ENCODE measurements at regions not wholly inside any gene's neighbourhood (a gene's known extent, or its start where the extent isn't known, plus 50 kb on each side); places are given as distances from the start of the nearest gene placed in this dataset.

DNA sequence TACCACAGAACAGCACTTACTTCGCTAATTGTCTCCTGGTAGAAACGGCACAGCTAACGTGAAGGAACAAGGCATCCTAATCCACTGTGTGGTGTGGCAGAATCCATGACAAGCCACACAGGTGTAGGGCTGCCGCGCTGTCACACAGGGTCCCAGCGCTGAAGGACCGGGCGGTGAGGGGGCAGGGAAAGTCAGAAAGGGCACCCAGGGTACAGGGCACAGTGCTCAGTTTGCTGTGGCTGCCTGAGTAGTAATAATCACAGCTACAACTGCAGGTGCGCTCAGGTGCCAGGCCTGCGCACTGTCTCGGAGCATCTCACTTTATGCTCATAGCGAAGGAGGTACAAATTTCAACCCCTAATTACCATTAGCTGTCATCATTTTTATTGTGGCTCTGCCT, 55.2 kb upstream of the CAB39 start:
- TF ChIP-seq NFIC (IDR thresholded peaks at IDR 0.05; ENCODE audit: borderline replicate concordance) (no peak), SIN3A (IDR thresholded peaks at IDR 0.05; ENCODE audit: borderline replicate concordance, low read depth, low read length) (no peak), TAF1 (IDR thresholded peaks at IDR 0.05; ENCODE audit: borderline replicate concordance, low read depth, low read length) (no peak), JUND (IDR thresholded peaks at IDR 0.05) (no peak), EZH2phosphoT487 (IDR thresholded peaks at IDR 0.05; ENCODE audit: borderline replicate concordance, low read depth) (no peak), FOSL2 (IDR thresholded peaks at IDR 0.05; ENCODE audit: borderline replicate concordance, low read depth) (no peak)
- TF ChIP-seq, protein P1, sequence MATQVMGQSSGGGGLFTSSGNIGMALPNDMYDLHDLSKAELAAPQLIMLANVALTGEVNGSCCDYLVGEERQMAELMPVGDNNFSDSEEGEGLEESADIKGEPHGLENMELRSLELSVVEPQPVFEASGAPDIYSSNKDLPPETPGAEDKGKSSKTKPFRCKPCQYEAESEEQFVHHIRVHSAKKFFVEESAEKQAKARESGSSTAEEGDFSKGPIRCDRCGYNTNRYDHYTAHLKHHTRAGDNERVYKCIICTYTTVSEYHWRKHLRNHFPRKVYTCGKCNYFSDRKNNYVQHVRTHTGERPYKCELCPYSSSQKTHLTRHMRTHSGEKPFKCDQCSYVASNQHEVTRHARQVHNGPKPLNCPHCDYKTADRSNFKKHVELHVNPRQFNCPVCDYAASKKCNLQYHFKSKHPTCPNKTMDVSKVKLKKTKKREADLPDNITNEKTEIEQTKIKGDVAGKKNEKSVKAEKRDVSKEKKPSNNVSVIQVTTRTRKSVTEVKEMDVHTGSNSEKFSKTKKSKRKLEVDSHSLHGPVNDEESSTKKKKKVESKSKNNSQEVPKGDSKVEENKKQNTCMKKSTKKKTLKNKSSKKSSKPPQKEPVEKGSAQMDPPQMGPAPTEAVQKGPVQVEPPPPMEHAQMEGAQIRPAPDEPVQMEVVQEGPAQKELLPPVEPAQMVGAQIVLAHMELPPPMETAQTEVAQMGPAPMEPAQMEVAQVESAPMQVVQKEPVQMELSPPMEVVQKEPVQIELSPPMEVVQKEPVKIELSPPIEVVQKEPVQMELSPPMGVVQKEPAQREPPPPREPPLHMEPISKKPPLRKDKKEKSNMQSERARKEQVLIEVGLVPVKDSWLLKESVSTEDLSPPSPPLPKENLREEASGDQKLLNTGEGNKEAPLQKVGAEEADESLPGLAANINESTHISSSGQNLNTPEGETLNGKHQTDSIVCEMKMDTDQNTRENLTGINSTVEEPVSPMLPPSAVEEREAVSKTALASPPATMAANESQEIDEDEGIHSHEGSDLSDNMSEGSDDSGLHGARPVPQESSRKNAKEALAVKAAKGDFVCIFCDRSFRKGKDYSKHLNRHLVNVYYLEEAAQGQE (IDR thresholded peaks at IDR 0.05; ENCODE audit: low read depth, low read length) = no peak
- TF ChIP-seq, protein P2, sequence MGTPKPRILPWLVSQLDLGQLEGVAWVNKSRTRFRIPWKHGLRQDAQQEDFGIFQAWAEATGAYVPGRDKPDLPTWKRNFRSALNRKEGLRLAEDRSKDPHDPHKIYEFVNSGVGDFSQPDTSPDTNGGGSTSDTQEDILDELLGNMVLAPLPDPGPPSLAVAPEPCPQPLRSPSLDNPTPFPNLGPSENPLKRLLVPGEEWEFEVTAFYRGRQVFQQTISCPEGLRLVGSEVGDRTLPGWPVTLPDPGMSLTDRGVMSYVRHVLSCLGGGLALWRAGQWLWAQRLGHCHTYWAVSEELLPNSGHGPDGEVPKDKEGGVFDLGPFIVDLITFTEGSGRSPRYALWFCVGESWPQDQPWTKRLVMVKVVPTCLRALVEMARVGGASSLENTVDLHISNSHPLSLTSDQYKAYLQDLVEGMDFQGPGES (IDR thresholded peaks at IDR 0.05; ENCODE audit: low read depth, low read length) = no peak
- TF ChIP-seq, protein P3, sequence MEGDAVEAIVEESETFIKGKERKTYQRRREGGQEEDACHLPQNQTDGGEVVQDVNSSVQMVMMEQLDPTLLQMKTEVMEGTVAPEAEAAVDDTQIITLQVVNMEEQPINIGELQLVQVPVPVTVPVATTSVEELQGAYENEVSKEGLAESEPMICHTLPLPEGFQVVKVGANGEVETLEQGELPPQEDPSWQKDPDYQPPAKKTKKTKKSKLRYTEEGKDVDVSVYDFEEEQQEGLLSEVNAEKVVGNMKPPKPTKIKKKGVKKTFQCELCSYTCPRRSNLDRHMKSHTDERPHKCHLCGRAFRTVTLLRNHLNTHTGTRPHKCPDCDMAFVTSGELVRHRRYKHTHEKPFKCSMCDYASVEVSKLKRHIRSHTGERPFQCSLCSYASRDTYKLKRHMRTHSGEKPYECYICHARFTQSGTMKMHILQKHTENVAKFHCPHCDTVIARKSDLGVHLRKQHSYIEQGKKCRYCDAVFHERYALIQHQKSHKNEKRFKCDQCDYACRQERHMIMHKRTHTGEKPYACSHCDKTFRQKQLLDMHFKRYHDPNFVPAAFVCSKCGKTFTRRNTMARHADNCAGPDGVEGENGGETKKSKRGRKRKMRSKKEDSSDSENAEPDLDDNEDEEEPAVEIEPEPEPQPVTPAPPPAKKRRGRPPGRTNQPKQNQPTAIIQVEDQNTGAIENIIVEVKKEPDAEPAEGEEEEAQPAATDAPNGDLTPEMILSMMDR (IDR thresholded peaks at IDR 0.05) = no peak
